CD4-positive, alpha-beta T cell treated with Interleukin-21 for 1 hour (primary cell): ENCODE measurements at regions not wholly inside any gene's neighbourhood (a gene's known extent, or its start where the extent isn't known, plus 50 kb on each side); places are given as distances from the start of the nearest gene placed in this dataset.
"Not testable (repeated sequence)": the region's sequence is repeated elsewhere in the genome, so short reads cannot be mapped to it uniquely, and the experiment has no call there.

Experiments used
- DNase-seq: peaks from one replicate; pipeline ENCODE4 v3.0.0-alpha.2; 2020

- DNase-seq, result no peak
Measured at GRCh38 chr3:176867681-176868663, 329.3 kb downstream of the TBL1XR1 start.

GRCh38 chr3:176861137-176861536, 336.1 kb downstream of the TBL1XR1 start:
- DNase-seq, result no peak

GRCh38 chr3:176856721-176857120, 340.6 kb downstream of the TBL1XR1 start:
- DNase-seq, result no peak

GRCh38 chr3:176855901-176856486, 341.3 kb downstream of the TBL1XR1 start:
- no peak for DNase-seq

GRCh38 chr3:176855213-176855612, 342.1 kb downstream of the TBL1XR1 start:
- no peak for DNase-seq

- DNase-seq, result no peak
Measured at GRCh38 chr3:176850498-176850897, 346.8 kb downstream of the TBL1XR1 start.

- DNase-seq, result no peak
Measured at GRCh38 chr3:176848431-176849214, 348.7 kb downstream of the TBL1XR1 start.

DNA sequence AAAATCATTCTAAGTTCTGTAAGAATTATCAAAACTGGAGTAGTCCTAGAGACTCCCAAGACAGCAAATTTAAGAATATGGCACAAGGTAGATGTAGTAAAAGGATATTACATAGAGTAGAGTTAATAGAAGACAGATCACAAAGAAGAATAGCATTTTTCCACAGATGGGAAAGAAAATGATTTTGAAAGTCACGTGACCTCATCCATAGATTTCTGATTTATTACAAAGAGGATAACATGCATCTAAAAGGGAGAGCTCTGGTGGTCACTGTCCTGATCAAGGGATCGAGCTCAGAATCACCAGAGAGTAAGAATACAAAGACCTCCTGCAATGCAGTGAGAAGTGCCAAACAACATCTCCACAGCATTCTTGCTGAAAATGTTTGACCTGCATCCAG, 354.4 kb downstream of the TBL1XR1 start:
- no peak for DNase-seq

DNA sequence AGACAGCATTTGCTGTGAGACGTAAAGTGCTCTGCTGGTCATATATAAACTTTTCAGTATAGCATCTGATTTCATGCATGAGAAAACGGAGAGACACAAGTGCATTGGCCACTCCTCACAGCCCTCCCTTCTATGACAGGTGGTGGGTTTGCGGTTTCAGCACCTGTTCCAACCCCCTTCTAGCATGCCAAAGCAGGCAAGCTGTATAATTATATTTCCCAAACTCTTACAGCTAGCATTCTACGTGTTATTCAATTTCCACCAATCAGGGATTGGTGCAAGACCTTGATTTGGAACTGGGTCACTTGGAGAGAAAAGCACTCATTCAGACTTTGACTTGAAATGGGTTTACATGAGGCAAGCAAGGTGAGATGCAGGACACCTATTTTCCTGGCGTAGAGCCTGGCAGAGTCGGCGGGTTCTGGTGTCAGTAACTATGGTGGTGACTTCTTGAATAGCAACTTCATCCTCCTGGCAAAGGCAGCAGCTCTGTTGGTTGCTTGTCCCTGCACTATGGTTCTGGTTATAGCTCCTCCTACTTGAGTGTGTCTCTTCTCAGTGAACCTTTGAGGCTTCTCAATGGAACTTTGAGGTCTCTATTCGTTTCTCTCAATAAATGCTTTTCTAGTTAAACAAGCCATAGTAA, 356.5 kb downstream of the TBL1XR1 start:
- DNase-seq, result no peak

GRCh38 chr3:176839901-176840300, 357.4 kb downstream of the TBL1XR1 start:
- DNase-seq, result no peak

GRCh38 chr3:176839466-176839865, 357.8 kb downstream of the TBL1XR1 start:
- no peak for DNase-seq

DNA sequence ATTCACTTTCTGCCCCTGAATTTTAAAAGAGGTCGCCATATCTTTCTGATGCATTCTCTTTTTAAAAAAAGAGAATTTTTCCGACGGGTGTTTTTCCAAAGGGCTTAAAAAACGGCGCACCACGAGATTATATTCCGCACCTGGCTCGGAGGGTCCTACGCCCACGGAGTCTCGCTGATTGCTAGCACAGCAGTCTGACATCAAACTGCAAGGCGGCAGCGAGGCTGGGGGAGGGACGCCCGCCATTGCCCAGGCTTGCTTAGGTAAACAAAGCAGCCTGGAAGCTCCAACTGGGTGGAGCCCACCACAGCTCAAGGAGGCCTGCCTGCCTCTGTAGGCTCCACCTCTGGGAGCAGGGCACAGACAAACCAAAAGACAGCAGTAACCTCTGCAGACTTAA, 370.0 kb downstream of the TBL1XR1 start:
- DNase-seq, result not testable (repeated sequence)

DNA sequence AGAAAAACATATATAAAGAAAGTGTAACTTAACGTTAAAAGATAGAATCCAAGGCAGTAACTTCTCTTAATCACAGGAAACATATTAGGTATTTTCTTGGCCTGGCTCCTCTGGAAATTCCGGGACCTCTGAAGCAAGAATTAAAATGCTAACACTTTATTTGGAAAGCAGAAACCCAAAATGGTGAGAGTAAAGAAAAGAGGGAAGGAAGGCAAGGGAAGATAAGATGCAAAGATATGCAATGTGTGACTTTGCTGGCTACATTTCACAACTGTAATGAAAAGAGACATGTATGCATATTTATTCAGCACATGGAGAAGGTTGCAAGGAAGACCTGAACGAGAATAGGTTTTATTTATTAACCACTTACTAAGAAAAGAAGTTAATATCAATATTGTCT, 372.5 kb downstream of the TBL1XR1 start:
- no peak for DNase-seq

DNA sequence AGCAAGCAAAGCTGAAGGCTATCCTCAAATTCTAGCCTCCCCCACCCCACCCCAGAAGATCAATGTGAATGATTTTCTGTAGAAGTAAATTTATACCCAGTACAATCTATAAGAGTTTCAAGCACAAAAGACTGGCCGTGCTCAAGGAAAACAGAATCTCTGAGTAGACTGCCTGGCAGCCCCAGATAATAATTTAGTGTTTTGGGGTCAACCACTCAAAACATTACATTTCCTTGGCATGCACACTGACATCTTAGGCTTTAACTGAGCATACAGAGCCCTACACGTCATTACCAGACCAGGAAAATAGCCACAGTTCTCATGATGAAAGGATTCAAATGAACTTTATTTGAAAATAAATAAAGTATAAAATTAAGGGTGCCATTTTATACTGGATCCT, 376.5 kb downstream of the TBL1XR1 start:
- DNase-seq, result no peak

- DNase-seq, result no peak
Measured at GRCh38 chr3:176816937-176817336, 380.3 kb downstream of the TBL1XR1 start.

- DNase-seq, result no peak
Measured at GRCh38 chr3:176814285-176814684, 383.0 kb downstream of the TBL1XR1 start.

DNA sequence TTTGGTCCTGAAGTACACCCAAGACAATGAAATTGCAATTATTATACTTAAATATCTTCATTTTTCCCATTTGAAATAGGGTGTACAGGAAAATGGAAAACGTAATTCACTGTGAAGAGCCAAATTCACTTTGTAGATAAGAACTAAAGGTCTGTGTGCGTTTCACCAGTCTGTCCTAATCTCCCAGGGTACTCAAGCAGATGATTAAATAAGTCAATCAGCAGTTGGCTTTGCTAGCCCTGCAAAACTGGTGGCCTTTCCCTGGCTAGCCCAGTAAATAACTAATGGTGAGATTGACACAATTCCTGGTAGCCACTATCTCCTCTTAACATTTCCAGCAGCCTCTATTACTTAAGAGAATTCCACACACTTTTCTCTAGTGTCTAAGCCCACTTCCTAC, 389.3 kb downstream of the TBL1XR1 start:
- no peak for DNase-seq

DNA sequence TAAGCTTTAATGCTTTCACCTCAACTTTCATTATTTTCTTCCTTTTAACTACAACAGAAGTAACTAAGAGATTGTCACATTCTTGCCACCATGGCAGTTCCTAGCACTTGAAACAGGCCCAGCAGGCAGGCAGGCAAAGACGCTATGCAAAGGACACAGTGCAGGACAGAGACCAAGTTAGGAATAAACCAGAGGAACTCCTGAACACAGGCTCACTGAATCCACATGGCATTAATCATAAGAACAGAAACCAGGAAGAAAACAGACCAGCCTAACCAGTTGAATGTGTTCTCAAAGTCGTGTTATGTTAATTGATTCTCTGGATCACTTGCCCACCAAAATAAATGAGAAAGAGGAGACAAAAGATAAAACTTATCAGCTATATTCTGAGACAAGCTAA, 397.6 kb downstream of the TBL1XR1 start:
- no peak for DNase-seq

GRCh38 chr3:176798680-176799079, 398.6 kb downstream of the TBL1XR1 start:
- DNase-seq, result no peak

GRCh38 chr3:176796371-176796770, 400.9 kb downstream of the TBL1XR1 start:
- no peak for DNase-seq

DNA sequence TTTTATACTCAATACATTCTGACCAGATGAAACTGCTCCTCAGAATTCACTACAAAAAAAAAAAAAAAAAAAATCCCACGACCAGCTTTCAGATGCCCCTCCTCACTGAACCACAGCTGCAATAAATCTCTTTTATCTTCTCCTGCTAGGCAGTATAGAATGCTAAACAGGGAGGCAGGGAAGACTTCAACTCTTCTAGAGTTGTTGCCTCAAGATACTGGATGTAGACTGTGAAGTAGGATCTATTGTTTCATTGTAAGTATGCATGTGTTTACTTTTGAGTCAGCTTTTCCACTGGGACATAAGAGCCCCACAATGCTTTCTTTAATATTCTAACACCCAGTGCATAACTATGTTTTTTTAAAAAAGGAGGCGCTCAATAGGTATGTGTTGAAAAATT, 401.4 kb downstream of the TBL1XR1 start:
- no peak for DNase-seq

- DNase-seq, result no peak
Measured at GRCh38 chr3:176794406-176794805, 402.9 kb downstream of the TBL1XR1 start.

GRCh38 chr3:176789947-176790346, 407.3 kb downstream of the TBL1XR1 start:
- no peak for DNase-seq
